HG03280 (cell line): ENCODE measurements at regions not wholly inside any gene's neighbourhood (a gene's known extent, or its start where the extent isn't known, plus 50 kb on each side); places are given as distances from the start of the nearest gene placed in this dataset.

Experiments
- ATAC-seq: cut with Tn5 transposase; IDR thresholded peaks from one replicate; pipeline ENCODE4 v1.9.1; 2021; ENCODE audit warnings: mild to moderate bottlenecking, moderate library complexity; ENCODE audit not compliant: unreplicated experiment

DNA sequence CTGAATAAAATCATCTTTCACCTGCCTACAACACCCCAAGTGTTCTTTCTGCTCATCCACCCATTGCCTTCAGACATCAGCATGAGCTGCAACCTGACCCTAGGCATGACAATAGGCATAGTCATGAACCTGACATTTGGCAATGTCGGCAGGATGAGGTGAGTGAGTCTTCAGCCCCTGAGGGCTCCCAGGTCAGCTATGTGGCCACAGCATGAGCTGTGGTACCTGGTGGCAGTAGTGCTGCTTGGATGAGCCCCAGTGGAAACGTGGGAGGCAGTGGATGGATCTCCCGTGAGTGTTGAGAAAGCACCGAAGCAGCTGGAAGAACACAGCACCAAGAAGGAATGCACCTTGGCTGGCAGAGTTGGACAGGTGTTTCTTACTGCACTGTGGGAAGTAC lies 334.8 kb upstream of the FAR2 start:
- no peak for ATAC-seq

DNA sequence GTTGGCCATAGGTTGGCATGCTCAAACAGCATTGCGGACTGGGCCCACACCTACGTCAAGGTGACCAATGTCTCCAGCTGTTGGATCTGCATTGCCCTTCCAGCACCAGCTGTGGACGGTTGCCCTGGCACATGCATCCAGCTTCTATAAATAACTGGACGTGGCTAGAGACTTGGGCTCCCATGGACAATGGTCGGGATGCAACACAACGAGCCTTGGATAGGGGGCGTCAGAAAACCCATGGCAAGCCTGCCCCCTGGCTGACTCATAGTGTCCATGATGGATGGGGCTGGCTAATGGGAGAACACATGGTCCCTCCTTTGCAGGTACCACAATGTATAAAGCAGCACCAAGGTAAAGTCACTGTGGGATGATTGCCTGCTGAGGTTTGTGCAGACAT lies 331.6 kb upstream of the FAR2 start:
- ATAC-seq = no peak

DNA sequence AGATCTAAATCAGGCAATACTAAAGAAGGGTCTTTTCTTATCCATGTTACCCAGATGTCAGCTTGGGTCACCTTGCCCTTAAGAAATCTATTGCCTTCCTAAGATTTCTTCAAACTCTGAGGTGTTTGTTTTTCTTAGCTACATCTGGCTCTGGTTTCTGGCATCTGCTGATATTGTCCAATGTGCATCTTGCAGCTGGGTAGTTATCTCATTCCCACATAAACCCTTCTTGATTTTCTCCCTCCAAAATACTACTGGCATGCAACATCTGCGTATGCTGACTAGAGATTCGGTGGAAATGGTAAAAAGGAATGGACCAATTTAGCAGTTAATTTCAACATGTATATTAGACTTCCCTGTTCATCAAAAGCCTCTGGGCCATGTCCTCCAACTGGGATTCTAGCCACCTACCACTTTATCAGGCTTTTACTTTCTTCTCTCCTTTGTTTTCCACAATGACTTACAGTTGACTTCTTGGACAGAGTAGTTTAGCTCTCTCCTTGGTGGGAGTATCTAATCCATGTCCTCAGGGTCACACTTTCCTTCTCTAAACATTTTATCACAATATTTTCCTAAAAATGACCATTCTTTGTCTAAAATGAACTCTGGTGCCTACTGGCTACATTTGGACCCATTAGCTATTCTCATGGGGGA lies 324.8 kb upstream of the FAR2 start:
- no peak for ATAC-seq

DNA sequence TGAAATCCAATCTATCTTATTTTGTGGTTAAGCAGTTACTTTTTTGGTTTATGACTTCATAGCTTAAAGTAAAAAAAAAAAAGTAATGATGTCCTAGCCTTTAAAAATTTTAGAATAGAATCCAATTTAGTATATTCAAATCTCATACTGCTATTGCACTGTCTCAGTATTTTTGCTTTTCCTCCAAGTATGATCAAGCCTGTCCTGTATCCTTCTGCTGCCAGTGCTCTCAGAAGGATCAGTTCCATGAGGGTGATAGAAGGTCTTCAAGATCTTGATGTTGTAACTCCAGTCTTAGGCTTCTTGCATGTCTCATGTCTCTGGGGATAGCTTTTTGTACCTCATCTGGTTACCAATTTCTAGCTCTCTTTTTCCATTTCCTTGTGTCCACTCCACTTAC lies 324.2 kb upstream of the FAR2 start:
- ATAC-seq = no peak

DNA sequence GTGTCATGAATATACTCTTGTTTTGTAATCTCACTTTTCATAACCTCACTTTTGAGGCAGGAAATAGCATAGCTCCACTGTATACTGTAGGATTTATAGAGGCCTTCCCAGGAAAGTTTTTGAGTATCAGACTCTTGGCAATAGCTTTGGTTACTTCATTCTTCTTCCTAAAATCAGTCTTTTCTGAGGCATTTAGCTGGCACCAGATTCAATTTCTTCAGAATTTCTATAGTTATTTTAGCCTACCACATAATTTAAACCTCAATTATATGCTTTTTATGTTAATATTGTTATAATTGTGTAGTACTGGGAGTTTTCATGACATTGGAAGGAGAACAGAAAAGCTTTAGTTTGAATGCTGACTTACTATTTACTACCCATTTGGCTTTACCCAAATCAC lies 322.3 kb upstream of the FAR2 start:
- ATAC-seq = no peak

DNA sequence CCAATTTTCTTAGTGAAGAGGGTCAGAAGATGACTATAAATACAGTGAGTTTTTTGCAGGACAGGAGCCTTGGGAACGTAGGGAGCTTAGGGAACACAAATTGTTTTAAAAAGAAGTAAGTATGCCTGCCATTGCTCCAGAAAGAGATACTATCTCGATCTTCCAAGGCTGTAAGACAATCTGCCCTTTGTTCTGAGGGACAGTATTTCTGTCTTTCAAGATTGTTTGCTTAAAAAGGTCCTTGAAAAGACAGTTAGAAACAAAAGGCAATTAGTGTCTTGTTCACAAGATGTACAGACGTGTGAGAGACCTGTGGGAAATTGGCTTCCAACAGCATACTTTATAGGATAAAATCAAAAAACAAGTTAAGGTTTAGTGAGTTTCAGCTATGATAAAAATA lies 321.2 kb upstream of the FAR2 start:
- no peak for ATAC-seq

DNA sequence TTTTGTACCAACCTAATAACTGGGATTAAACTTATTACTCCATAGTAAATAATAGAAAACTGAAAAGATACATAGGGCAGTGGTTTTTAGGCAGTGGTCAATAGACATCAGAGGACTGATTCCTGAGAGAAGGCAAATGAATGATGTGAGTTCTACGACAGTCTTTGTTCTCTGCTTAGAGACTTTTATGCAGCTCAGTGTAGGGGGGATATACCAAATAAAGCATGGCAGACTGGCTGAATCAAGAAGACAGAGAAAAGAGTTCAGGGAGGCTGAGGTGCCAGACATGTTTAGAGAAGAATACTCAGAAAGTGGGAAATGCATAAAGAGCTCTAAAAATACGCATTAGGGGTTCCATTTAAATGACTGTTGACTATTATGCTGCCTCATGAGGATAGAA lies 320.8 kb upstream of the FAR2 start:
- no peak for ATAC-seq

DNA sequence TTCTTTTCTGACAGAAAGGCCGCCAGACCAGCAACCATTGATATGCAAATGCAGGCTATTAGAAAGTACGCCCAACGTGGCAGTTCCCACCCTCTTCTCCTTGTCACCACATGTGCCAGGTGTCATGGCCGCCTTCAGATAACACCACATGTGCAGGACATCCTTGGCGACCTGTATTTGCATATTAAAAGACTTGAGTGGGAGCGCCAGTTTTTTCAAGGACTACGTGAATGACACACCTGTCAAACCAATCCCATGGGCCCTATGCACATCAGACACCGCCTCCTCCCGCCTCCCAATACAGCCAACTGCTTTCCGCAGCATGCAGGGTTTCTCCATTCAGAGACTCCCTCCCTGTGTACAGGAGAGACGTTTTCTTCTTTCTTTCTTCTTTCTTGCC lies 318.6 kb upstream of the FAR2 start:
- ATAC-seq = no peak

GRCh38 chr12:28844718-28845117 lies 304.4 kb upstream of the FAR2 start:
- no peak for ATAC-seq

DNA sequence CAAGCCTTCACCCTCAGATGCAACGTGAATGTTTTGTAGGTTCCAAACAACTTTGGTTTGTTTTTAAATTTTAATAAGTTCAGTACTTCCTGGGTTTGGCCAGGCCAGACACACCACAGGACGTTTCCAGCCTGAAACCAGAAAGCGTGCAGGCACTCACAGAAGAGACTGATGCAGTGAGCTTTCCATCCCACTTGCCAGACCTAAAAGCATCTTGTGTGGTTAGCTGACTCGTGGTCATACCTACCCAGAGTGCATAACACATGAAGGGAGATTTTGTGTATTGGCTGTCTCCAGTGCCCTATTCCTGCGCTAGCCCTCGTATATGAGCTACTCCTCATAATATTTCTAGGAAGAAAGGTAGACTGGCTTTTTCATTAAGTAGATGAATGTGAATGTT lies 297.3 kb upstream of the FAR2 start:
- ATAC-seq = no peak

DNA sequence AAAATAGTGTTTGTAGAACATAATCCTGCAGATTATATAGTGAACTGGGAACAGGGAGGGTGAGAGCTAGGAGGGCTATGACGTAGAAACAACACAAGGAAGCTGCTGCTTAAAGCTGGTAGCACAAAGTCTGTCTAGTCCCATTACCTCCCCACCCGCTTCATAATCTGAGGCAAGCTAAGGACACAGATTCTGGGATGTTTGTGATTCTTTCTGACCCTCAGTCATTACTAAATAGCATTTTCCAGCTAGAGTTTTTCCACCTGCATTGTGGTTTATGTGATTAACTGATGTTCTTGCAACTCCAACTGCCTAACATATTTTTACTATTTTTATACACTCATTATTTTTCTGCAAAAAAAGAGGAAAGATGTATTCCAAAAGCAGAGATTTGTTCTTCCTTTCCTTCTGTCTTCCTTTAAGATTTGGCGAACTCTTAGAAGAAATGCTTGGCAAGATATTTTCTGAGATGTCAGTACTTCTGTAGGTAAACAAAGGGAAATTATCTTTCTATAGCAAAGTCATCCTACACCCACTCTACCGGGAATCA lies 293.2 kb upstream of the FAR2 start:
- no peak for ATAC-seq

- ATAC-seq = no peak
These were observed 291.7 kb upstream of the FAR2 start for GRCh38 chr12:28857369-28857768.

DNA sequence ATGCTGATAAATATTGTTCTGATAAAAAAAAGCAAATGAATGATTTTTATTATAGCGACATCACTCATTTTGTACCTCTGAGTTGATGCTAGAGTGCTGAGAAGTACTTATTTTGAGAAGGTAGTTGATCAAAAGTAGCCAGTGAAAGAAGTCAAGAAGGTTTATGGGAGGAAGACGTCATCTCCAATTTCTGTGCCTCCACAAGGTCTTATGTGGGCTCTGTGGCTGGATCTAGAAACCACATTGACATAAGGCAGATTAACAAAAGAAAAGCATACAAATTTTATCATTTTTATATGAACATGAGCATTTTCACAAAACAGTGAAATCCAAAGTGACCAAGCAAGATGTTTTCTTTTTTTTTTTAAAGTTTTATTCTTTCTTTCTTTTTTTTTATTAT lies 289.5 kb upstream of the FAR2 start:
- ATAC-seq = no peak

GRCh38 chr12:28865776-28866175 lies 283.3 kb upstream of the FAR2 start:
- no peak for ATAC-seq

DNA sequence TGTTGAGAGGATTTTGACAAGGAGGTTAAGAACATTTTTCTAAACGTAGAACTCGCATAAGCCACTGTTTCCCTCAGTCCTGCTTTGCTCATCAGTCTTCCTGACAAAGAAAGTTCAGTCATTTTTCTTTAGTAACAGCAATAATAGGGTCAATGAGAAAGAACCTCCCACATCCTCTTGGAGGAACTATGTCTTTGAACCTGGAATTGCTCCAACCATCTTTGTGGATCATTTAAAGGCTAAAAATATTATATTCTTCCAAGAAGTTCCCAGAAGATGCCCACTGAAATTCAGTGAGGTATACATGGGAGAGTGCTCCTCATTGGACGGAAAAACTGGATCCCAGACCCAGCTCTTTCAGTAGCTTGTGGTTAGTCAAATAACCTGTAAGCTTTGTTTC lies 282.8 kb upstream of the FAR2 start:
- no peak for ATAC-seq

- ATAC-seq = no peak
These were observed 282.2 kb upstream of the FAR2 start for GRCh38 chr12:28866715-28867503.

DNA sequence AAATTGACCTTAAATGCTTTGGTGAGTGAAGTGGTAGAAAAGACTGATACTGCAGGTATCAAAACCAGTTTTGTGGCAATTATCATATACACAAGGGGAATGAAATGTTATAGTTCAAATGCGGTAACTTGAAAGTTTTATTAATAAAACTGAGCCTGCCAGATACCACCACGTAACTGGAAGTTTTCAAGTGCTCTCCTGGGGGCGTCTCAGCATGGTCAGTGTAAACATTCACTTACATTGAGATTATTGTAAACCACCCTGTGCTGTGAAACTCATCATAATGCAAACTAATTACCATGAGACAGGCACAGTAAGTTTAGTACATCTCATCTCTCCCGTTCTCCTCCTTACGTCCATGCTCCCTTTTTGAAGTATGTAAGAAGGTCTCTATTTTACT lies 280.7 kb upstream of the FAR2 start:
- no peak for ATAC-seq

- ATAC-seq = no peak
These were observed 279.9 kb upstream of the FAR2 start for GRCh38 chr12:28869197-28869596.

DNA sequence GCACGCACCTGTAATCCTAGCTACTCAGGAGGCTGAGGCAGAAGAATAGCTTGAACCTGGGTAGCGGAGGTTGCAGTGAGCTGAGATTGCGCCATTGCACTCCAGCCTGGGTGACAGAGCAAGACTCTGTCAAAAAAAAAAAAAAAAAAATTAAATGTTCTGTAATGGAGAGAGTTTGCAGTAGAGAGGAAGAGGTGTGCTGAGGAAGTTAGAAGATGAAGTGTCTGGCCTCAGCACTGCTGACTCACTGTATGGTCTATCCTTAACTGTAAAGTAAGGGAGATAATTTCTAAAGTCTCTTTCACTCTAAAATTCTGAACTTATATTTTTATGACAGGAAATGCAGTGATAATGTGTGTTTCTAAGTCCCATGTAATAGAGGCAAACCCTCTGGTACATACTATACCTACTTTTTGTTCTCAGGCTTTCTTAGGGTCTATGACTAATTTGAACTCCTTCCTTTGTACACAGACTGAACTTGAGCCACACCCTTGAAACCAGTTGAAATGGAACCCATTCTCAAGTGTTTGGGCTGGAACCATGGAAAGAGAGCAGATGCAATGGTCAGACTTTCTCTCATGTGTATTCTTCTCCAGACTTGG lies 278.1 kb upstream of the FAR2 start:
- ATAC-seq = no peak

GRCh38 chr12:28872654-28873268 lies 276.3 kb upstream of the FAR2 start:
- no peak for ATAC-seq

- ATAC-seq = no peak
These were observed 274.3 kb upstream of the FAR2 start for GRCh38 chr12:28874758-28875157.
